Stimulated activated naive CD8-positive, alpha-beta T cell treated with anti-CD3 and anti-CD28 coated beads, Interleukin-15, Interleukin-2, amounts not matched to agents 100 U/mL and 50 U/mL, for 24 hours (primary cell): ENCODE measurements at regions not wholly inside any gene's neighbourhood (a gene's known extent, or its start where the extent isn't known, plus 50 kb on each side); places are given as distances from the start of the nearest gene placed in this dataset.
"Not testable (repeated sequence)": the region's sequence is repeated elsewhere in the genome, so short reads cannot be mapped to it uniquely, and the experiment has no call there.

ENCODE experiments used
- ATAC-seq: fragments of 150-1000 bp; cut with Tn5 transposase; one replicate; pipeline ENCODE4 v1.10.0; 2021
- DNase-seq: peaks from one replicate; pipeline ENCODE4 v3.0.0; 2021

DNA sequence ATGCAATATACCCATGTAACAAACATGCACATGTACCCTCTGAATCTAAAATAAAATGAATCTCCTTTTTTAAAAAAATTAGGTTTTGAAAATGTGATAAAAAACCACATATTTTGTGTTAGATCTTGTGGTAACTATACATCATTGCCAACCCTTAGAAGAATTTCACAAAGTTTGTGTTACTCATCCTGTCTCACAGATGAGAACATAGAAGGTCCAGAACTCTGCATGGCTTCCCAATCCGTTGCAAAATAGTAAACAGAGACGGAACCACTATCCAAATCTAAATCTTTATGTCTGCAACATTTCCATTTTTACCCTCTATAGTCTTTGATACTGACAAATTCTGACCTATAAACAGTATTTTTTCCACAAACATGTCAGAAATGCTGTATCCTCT is 759.9 kb downstream of the KCNJ2 start:
- ATAC-seq (no peak), DNase-seq (no peak)

- DNase-seq (no peak), ATAC-seq (no peak)
Observed at GRCh38 chr17:70934231-70934630, 764.9 kb downstream of the KCNJ2 start.

- ATAC-seq (no peak), DNase-seq (no peak)
Observed at GRCh38 chr17:70934835-70935234, 765.5 kb downstream of the KCNJ2 start.

DNA sequence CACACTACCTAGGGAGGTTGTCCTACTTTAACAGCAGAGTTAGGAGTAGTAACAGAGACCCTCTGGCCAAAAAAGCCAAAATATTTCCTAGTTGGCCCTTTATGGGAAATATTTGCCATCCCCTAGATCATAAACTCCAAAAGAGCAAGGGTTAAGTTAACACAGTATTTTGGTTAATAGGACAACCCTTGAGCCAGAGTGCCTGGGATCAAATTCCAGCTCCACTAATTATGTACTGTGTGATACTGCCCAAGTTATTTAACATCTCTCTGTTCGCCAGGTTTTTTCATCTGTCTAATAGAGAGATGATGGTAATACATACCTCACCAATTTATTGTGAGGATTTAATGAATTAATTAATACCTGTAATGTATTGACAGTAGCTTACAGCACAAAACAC is 767.4 kb downstream of the KCNJ2 start:
- DNase-seq (no peak), ATAC-seq (no peak)

DNA sequence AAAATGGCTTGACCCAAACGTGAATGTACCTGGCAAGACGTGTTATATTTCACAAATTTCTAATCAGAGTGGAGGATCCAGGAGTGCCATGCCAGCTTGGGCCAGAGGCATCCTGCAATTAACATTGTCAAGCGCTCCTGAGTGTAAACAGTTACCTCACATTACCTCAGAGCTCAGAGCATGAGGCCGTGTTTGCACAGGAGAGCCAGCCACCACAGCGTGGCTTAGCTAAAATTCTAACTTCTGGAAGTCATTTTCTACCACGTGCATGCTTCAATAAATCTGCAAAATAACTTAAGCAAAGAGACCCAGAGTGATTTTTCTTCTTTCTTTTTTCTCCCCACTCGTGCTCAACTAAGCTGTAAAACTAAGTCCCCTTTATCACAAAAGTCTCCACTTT is 769.0 kb downstream of the KCNJ2 start:
- ATAC-seq (no peak), DNase-seq (no peak)

DNA sequence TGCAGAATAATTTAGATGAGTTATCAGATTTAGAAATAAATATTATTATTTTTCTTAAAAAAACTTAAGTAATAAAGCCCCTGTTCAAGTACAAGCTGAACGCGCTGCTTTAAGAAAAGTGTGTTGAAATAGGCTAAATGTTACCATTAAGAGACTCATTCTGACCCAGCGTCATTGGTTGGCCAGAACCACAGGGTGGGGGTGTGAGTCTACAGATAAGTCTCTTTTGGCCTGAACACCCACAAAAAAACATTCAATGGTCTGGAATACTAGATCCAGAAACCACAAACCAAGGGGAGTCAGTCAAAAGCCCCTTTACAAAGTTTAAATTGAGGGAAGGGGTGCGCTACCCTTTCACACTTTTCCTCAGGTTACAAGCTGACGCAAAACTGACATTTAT is 776.1 kb downstream of the KCNJ2 start:
- no peak for ATAC-seq
- no peak for DNase-seq

GRCh38 chr17:70947215-70947614 is 777.9 kb downstream of the KCNJ2 start:
- ATAC-seq (no peak), DNase-seq (no peak)

- DNase-seq, result no peak
- ATAC-seq, result no peak
Observed at GRCh38 chr17:70947636-70948565, 778.6 kb downstream of the KCNJ2 start.

- DNase-seq, ATAC-seq: not testable (repeated sequence)
Observed at GRCh38 chr17:70953140-70953539, 783.8 kb downstream of the KCNJ2 start.

- ATAC-seq, result no peak
- no peak for DNase-seq
Observed at GRCh38 chr17:70955441-70955840, 786.1 kb downstream of the KCNJ2 start.

DNA sequence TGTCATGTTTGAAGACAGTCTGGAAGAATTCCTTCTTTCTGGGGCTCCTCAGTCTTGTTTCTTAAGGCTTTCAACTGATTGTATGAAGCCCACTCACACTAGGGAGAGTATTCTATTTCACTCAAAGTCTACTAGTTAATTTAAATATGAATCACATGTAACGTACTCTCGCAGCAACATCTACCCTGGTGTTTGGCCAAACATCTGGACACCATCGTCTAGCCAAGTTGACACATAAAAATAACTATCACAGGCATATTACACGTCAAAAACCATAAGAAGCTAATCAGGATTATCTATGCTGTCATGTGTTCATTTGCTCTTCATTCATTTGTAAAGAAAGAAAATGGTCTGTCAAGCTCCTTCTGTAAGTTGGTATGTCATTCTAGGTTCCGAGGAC is 787.4 kb downstream of the KCNJ2 start:
- DNase-seq (no peak), ATAC-seq (no peak)

DNA sequence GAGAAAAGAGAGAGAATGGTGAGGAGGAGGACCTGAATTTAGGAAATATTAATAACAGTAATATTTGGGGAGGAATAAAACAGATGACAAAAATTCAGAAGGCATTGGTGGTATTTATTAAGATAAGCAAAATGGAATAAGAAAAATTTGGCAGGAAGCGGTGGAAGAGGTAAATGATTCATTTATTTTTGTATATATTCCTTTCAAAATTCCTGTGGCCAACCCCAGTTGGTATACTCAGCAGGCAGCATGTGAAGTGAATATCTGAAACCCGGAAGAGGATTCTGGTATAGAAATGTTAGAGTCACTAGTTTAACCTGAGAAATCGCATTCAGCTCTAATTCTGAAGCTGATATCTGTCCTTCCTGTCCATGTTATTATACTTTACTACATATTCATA is 792.0 kb downstream of the KCNJ2 start:
- ATAC-seq, result no peak
- DNase-seq, result no peak

DNA sequence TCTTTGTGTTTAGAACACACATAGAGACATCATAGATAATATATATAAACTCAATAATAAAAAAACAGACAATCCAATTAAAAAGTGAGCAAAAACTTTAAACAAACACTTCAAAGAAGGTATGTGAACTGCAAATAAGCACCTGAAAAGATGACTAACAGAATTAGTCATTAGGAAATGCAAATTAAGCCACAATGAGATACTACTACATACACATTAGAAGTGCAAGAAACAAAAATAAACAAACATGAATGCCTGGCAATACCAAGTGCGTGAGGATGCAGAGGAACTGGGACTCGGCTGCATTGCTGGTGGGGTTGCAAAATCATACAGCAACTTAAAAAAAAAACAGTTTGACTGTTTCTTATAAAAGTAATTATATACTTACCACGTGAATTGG is 799.0 kb downstream of the KCNJ2 start:
- ATAC-seq (no peak), DNase-seq (no peak)

DNA sequence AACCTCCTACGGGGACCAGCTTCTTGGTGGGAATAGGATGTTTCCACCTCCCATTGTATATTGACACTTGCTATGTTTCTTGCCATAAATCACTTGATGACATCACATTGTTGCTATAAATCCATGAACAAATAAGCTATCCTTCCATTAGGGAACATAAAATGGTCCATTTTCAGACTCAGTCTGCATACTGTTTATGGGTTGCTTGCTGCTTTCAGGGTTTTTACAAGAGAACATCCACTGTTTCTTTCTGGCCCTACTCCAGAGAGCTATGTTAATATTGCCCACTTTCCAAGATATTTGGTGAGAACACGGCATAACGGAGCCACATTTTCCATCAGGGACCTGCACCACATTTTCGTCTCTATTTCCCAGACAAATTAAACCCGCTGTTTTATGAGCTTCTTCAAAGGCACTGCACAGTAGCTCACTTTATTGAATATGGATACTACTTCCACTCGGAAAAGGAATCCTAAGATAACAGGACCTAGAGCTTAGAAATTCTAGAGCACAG is 800.2 kb downstream of the KCNJ2 start:
- ATAC-seq (no peak), DNase-seq (no peak)

DNA sequence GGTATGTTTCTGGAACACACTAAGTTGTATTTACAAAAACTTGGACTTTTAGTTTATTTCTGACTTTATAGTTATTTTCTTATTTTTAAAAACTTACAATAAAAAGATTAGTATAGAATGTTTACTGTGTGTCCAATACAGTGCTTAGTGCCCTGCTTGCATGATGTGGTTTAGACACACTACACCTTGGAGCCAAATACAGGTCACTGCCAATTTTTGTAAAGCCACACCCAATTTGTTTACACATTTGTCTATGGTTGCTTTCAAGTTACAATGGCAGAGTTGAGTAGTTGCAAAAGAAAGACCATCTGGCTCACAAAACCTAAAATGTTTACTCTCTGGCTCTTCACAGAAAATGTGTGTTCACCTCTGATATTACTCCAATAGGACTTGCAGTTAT is 807.1 kb downstream of the KCNJ2 start:
- DNase-seq (no peak), ATAC-seq (no peak)

DNA sequence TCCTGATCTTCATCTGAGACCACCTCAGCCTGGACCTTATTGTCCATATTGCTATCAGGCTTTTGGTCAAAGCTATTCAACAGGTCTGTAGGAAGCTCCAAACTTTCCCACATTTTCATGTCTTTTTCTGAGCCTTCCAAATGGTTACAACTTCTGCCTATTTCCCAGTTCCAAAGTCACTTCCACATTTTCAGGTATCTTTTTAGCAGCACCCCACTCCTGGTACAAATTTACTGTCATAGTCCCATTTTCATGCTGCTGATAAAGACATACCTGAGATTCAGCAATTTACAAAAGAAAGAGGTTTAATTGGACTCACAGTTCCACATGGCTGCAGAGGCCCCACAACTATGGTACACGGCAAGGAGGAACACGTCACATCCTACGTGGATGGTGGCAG is 815.5 kb downstream of the KCNJ2 start:
- DNase-seq (no peak), ATAC-seq (no peak)

DNA sequence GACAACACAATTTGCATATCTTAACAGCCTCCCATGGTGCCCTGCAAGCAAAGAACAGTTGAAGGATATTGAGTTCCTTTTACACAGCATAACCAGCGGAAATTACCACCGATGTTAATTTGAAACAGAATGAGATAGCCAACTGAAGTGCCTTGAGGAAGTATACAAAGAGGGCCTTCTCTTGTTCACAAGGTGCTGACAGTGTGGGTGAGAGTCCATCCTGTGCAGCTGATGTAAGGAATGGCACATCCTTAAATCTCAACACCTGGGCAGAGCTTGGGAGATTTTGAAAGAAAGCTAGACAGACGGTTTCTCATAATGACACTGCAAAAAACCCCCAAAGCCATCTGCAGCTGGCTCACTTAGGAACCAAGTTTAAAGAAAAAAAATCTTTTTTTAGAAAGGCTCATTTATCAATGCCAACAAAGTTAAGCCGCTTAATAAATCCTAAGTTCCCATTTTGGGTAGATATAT is 818.6 kb downstream of the KCNJ2 start:
- ATAC-seq, result no peak
- DNase-seq, result no peak

DNA sequence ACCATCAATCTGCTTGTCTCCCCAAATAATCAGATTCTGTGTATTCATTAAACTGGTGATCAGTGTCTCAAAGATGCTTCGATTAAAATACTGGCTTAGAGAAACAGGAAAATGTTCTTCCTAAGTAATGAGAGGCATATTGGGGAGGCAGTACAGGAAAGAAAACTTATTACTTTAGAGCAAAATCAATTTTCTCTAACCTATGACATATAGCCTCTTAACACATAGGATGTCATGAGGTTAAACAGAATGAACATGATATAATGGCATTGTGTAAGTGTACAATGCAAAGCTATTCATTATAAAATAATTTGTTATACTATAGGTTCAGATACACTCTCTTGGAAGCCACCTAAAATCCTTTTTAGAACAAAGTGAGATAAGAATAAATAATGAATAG is 819.3 kb downstream of the KCNJ2 start:
- DNase-seq (no peak), ATAC-seq (no peak)

- no peak for DNase-seq
- ATAC-seq, result no peak
Observed at GRCh38 chr17:70989280-70989679, 819.9 kb downstream of the KCNJ2 start.

GRCh38 chr17:70994194-70994593 is 824.9 kb downstream of the KCNJ2 start:
- ATAC-seq, result no peak
- DNase-seq, result no peak

GRCh38 chr17:70995997-70996396 is 826.7 kb downstream of the KCNJ2 start:
- ATAC-seq, result no peak
- no peak for DNase-seq

GRCh38 chr17:71003736-71004135 is 834.4 kb downstream of the KCNJ2 start:
- no peak for DNase-seq
- no peak for ATAC-seq

DNA sequence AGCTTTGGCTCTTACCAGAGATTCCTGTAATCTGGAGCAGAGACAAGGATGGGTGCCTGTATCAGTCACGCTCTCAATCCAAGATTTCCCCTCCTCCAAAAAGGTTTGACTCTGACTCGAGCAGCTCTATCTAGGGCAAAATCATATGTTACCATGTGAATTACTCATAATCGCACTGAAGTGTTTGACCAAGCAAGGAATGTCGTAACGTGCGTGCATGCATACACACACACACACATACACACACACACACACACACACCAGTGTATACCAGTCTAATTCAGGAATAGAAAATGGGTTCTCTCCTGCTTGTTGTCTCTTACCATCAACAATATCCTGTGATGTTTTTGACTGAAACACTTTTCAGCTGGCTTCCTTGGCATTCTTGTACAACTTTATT is 835.1 kb downstream of the KCNJ2 start:
- DNase-seq (no peak), ATAC-seq (no peak)

GRCh38 chr17:71011391-71011790 is 842.1 kb downstream of the KCNJ2 start:
- ATAC-seq (no peak), DNase-seq (no peak)
